ENCODE measurements at regions not wholly inside any gene's neighbourhood (a gene's known extent, or its start where the extent isn't known, plus 50 kb on each side); places are given as distances from the start of the nearest gene placed in this dataset.

DNA sequence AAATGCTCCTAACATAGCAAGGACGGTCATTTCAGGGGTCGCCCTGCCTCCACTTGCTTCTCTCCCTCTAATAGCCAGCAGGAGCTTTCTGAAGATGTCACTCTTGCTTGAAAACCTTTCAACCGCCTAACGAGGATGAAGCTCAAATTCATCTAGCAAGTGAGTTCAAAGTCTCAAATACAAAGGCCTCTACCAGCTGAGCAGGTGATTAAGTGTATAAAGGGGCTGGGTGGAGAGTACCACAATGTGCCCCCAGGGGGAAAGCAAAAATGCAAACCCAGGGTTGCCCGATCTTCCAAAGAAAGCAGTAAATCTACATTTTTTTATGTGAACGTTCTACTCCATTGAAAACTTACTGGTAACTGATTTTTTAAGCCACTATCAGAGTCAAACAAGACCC, 50.4 kb upstream of the GRIP2 start:
- Histone ChIP-seq H3K4ac (ENCODE audit: low read depth in 1 of 2, low read length in 2 of 2) (no peak overlapping the region), H3K27me3 (ENCODE audit: control insufficient read depth in 1 of 2, insufficient read depth in 1 of 2, low read length in 2 of 2) (peaks cover 37 to 66% of the 10 kb centered on the region in 2 experiments), H2AFZ (ENCODE audit: low read depth, low read length) (no peak overlapping the region), H3K79me1 (replicated peaks; ENCODE audit: low read length, poor library complexity, severe bottlenecking) (no peaks in the 10 kb centered on the region), H2BK120ac (ENCODE audit: low read depth, low read length) (no peak overlapping the region), H3K9me3 (ENCODE audit: control insufficient read depth, low read length) (peaks cover 3% of the 10 kb centered on the region), H3K18ac (ENCODE audit: low read depth in 1 of 2, low read length in 2 of 2) (no peak overlapping the region), H3K14ac (ENCODE audit: low read length in 2 of 2) (no peak overlapping the region), H3K36me3 (ENCODE audit: control insufficient read depth in 1 of 2, insufficient read depth in 2 of 2, low read depth in 1 of 2, low read length in 2 of 2) (no peaks in the 10 kb centered on the region), H2BK15ac (ENCODE audit: low read depth, poor library complexity, severe bottlenecking) (no peak overlapping the region), H3K4me2 (ENCODE audit: low read length, poor library complexity, severe bottlenecking) (no peak overlapping the region), H3K27ac (ENCODE audit: low read length, poor library complexity, severe bottlenecking) (no peak overlapping the region), H2AK5ac (ENCODE audit: low read length, severe bottlenecking) (no peak overlapping the region), H3K4me3 (ENCODE audit: insufficient read depth in 1 of 2, low read depth in 1 of 2, low read length in 2 of 2) (no peak overlapping the region), H3K4me1 (ENCODE audit: control insufficient read depth, insufficient read depth, low read depth, low read length) (peaks cover 1% of the 10 kb centered on the region), H4K8ac (ENCODE audit: low read length) (no peak overlapping the region), H2BK12ac (ENCODE audit: low read length in 2 of 2) (no peak overlapping the region), H3K23ac (ENCODE audit: low read length in 2 of 2) (no peak overlapping the region), H4K91ac (ENCODE audit: low read length) (no peak overlapping the region), H2BK5ac (ENCODE audit: low read depth, low read length, poor library complexity, severe bottlenecking) (no peak overlapping the region), H3K9ac (ENCODE audit: low read length) (no peak overlapping the region)
- DNase-seq, result no peak
- 60% methylated on average over 6 of the region's 6 CpGs for WGBS

DNA sequence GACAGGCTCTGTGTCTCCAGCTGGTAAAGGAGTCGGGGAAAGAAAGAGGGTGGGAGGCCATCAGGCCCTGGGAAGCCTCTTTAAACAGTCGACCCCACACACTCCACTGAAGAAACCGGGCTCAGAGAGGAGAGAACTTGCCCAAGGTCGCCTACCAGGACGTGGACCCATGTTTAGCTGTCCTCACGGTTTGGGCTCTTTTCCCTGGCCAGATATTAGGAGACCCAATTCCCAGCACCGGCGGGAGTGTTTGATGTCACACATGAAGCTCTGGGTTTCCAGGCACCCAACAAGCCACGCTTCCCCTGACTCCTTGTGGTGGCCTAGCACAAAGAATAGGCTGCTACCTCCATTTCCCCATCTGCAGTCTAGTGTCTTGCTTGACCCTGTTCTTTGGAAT, 52.2 kb upstream of the GRIP2 start:
- no peak overlapping the region for H3K4me2 ChIP-seq (ENCODE audit: low read length, poor library complexity, severe bottlenecking)
- H3K4me1 ChIP-seq (ENCODE audit: control insufficient read depth, insufficient read depth, low read depth, low read length), result peaks cover 1% of the 10 kb centered on the region
- no peak overlapping the region for H3K14ac ChIP-seq (ENCODE audit: low read length in 2 of 2)
- H3K18ac ChIP-seq (ENCODE audit: low read depth in 1 of 2, low read length in 2 of 2), result no peak overlapping the region
- no peak overlapping the region for H3K9ac ChIP-seq (ENCODE audit: low read length)
- H3K23ac ChIP-seq (ENCODE audit: low read length in 2 of 2), result no peak overlapping the region
- H3K79me1 ChIP-seq (replicated peaks; ENCODE audit: low read length, poor library complexity, severe bottlenecking), result no peaks in the 10 kb centered on the region
- H3K9me3 ChIP-seq (ENCODE audit: control insufficient read depth, low read length), result peaks cover 3% of the 10 kb centered on the region
- no peak overlapping the region for H2BK12ac ChIP-seq (ENCODE audit: low read length in 2 of 2)
- no peak overlapping the region for H2BK5ac ChIP-seq (ENCODE audit: low read depth, low read length, poor library complexity, severe bottlenecking)
- H4K91ac ChIP-seq (ENCODE audit: low read length), result no peak overlapping the region
- 81% methylated on average over 9 of the region's 9 CpGs for WGBS
- H3K36me3 ChIP-seq (ENCODE audit: control insufficient read depth in 1 of 2, insufficient read depth in 2 of 2, low read depth in 1 of 2, low read length in 2 of 2), result no peaks in the 10 kb centered on the region
- DNase-seq, result no peak
- no peak overlapping the region for H3K4ac ChIP-seq (ENCODE audit: low read depth in 1 of 2, low read length in 2 of 2)
- H4K8ac ChIP-seq (ENCODE audit: low read length), result no peak overlapping the region
- peaks cover 31 to 77% of the 10 kb centered on the region in 2 experiments for H3K27me3 ChIP-seq (ENCODE audit: control insufficient read depth in 1 of 2, insufficient read depth in 1 of 2, low read length in 2 of 2)
- no peak overlapping the region for H3K27ac ChIP-seq (ENCODE audit: low read length, poor library complexity, severe bottlenecking)
- H2AK5ac ChIP-seq (ENCODE audit: low read length, severe bottlenecking), result no peak overlapping the region
- H2AFZ ChIP-seq (ENCODE audit: low read depth, low read length), result no peak overlapping the region
- no peak overlapping the region for H2BK15ac ChIP-seq (ENCODE audit: low read depth, poor library complexity, severe bottlenecking)
- H3K4me3 ChIP-seq (ENCODE audit: insufficient read depth in 1 of 2, low read depth in 1 of 2, low read length in 2 of 2), result no peak overlapping the region
- no peak overlapping the region for H2BK120ac ChIP-seq (ENCODE audit: low read depth, low read length)

GRCh38 chr3:14592836-14593235, 52.7 kb upstream of the GRIP2 start:
- no peak overlapping the region for H4K91ac ChIP-seq (ENCODE audit: low read length)
- H3K4ac ChIP-seq (ENCODE audit: low read depth in 1 of 2, low read length in 2 of 2), result no peak overlapping the region
- H4K8ac ChIP-seq (ENCODE audit: low read length), result no peak overlapping the region
- H2BK120ac ChIP-seq (ENCODE audit: low read depth, low read length), result no peak overlapping the region
- H3K9ac ChIP-seq (ENCODE audit: low read length), result no peak overlapping the region
- no peak overlapping the region for H3K14ac ChIP-seq (ENCODE audit: low read length in 2 of 2)
- no peaks in the 10 kb centered on the region for H3K79me1 ChIP-seq (replicated peaks; ENCODE audit: low read length, poor library complexity, severe bottlenecking)
- 80% methylated on average over 5 of the region's 5 CpGs for WGBS
- no peak overlapping the region for H3K4me2 ChIP-seq (ENCODE audit: low read length, poor library complexity, severe bottlenecking)
- H2BK5ac ChIP-seq (ENCODE audit: low read depth, low read length, poor library complexity, severe bottlenecking), result no peak overlapping the region
- H3K36me3 ChIP-seq (ENCODE audit: control insufficient read depth in 1 of 2, insufficient read depth in 2 of 2, low read depth in 1 of 2, low read length in 2 of 2), result no peaks in the 10 kb centered on the region
- peaks cover 3% of the 10 kb centered on the region for H3K9me3 ChIP-seq (ENCODE audit: control insufficient read depth, low read length)
- DNase-seq, result no peak
- no peak overlapping the region for H3K27ac ChIP-seq (ENCODE audit: low read length, poor library complexity, severe bottlenecking)
- H3K4me3 ChIP-seq (ENCODE audit: insufficient read depth in 1 of 2, low read depth in 1 of 2, low read length in 2 of 2), result no peak overlapping the region
- H3K27me3 ChIP-seq (ENCODE audit: control insufficient read depth in 1 of 2, insufficient read depth in 1 of 2, low read length in 2 of 2), result peaks cover 31 to 81% of the 10 kb centered on the region in 2 experiments
- H3K4me1 ChIP-seq (ENCODE audit: control insufficient read depth, insufficient read depth, low read depth, low read length), result no peaks in the 10 kb centered on the region
- no peak overlapping the region for H2AK5ac ChIP-seq (ENCODE audit: low read length, severe bottlenecking)
- H3K23ac ChIP-seq (ENCODE audit: low read length in 2 of 2), result no peak overlapping the region
- H2BK12ac ChIP-seq (ENCODE audit: low read length in 2 of 2), result no peak overlapping the region
- no peak overlapping the region for H2AFZ ChIP-seq (ENCODE audit: low read depth, low read length)
- H3K18ac ChIP-seq (ENCODE audit: low read depth in 1 of 2, low read length in 2 of 2), result no peak overlapping the region
- no peak overlapping the region for H2BK15ac ChIP-seq (ENCODE audit: low read depth, poor library complexity, severe bottlenecking)

DNA sequence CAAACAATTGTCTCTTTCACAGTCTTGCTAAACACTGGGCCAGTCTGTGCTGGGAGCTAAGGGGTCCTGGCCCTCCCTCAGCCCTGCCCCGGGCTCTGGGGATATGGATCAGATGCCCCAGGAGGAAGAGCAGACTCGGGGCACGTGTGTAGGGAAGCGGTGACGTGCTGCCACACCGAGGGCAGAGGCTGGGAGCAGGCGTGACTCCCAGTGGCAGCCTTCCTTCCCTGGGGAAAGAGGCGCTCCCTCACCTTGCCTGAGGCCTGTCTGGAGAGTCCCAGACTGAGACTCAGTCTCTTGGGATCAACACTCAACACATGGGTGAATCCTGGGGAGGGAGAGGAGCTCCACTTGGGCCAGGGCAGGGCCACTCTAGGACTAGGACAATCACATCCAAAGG, 54.1 kb upstream of the GRIP2 start:
- 61% methylated on average over 7 of the region's 8 CpGs for WGBS

More for the DNA sequence above, 54.1 kb upstream of the GRIP2 start:
- Histone ChIP-seq H3K27me3 (ENCODE audit: control insufficient read depth in 1 of 2, insufficient read depth in 1 of 2, low read length in 2 of 2) (peaks cover 42 to 90% of the 10 kb centered on the region in 2 experiments), H3K4me1 (ENCODE audit: control insufficient read depth, insufficient read depth, low read depth, low read length) (no peaks in the 10 kb centered on the region), H2BK15ac (ENCODE audit: low read depth, poor library complexity, severe bottlenecking) (no peak overlapping the region), H2AFZ (ENCODE audit: low read depth, low read length) (no peak overlapping the region), H2BK5ac (ENCODE audit: low read depth, low read length, poor library complexity, severe bottlenecking) (no peak overlapping the region), H3K4me2 (ENCODE audit: low read length, poor library complexity, severe bottlenecking) (no peak overlapping the region), H3K79me1 (replicated peaks; ENCODE audit: low read length, poor library complexity, severe bottlenecking) (no peaks in the 10 kb centered on the region), H3K4ac (ENCODE audit: low read depth in 1 of 2, low read length in 2 of 2) (no peak overlapping the region), H2BK120ac (ENCODE audit: low read depth, low read length) (no peak overlapping the region), H3K23ac (ENCODE audit: low read length in 2 of 2) (no peak overlapping the region), H3K9me3 (ENCODE audit: control insufficient read depth, low read length) (peaks cover 3% of the 10 kb centered on the region), H3K18ac (ENCODE audit: low read depth in 1 of 2, low read length in 2 of 2) (no peak overlapping the region), H3K14ac (ENCODE audit: low read length in 2 of 2) (no peak overlapping the region), H2AK5ac (ENCODE audit: low read length, severe bottlenecking) (no peak overlapping the region), H4K8ac (ENCODE audit: low read length) (no peak overlapping the region), H3K9ac (ENCODE audit: low read length) (no peak overlapping the region), H4K91ac (ENCODE audit: low read length) (no peak overlapping the region), H2BK12ac (ENCODE audit: low read length in 2 of 2) (no peak overlapping the region), H3K4me3 (ENCODE audit: insufficient read depth in 1 of 2, low read depth in 1 of 2, low read length in 2 of 2) (no peak overlapping the region), H3K27ac (ENCODE audit: low read length, poor library complexity, severe bottlenecking) (no peak overlapping the region), H3K36me3 (ENCODE audit: control insufficient read depth in 1 of 2, insufficient read depth in 2 of 2, low read depth in 1 of 2, low read length in 2 of 2) (no peaks in the 10 kb centered on the region)
- DNase-seq, result no peak
